ENCODE measurements at regions not wholly inside any gene's neighbourhood (a gene's known extent, or its start where the extent isn't known, plus 50 kb on each side); places are given as distances from the start of the nearest gene placed in this dataset.

DNA sequence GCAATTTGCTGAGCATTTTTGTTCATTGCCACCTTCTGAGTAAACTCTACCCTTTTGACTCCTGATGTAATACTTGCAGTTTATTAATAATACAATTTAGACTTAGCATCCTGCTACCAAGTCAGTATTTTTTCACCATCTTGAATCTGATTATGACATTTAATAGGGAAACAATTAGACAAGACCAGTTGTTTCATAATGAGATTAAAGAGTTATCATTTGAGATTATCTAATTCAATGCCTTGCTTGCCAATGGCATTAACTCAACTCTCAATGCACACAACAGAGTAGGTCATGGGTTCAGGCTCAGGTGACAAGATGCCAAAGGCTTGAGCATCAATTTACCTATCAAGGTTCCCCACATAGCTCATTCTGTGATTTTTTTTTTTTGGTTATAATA lies 488.4 kb downstream of the DISC1 start:
- DNase-seq: no peak

DNA sequence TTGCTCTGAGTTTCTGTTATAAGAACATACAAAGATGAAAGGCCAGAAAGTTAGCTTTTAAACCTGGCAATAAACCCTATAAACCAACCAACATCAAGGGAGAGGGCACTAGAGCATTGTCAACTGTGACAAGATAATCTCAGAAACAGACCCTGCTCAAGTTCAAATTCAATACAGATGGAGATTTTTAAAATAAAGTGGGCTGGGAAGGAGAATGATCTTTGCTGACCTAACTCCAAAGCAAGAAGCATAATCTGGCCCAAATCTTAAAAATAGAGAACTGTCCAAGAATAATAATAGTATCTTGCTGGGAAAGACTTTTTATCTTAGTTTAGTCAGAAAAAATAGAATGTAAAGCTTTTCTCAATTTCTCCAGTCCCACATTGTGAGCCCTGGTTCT lies 485.5 kb downstream of the DISC1 start:
- no peak for DNase-seq

DNA sequence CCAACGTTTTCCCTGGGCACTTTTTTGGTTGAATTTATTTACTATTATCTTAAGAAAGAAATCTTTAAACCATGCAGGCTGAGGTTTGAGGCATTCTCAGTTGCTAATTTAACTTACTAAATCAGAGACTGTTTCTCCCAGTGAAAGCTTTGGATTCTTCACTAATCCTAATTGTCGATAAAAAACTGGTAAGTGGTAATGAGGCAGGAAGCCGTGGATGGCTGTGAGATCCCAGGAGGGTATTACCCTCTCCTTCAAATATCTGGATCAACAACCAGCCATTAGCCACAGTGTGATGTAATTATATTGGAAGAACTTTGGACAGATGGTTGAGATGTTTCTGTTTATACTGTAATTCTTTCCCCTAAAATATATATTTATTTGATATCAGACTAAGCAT lies 485.0 kb downstream of the DISC1 start:
- no peak for DNase-seq

DNA sequence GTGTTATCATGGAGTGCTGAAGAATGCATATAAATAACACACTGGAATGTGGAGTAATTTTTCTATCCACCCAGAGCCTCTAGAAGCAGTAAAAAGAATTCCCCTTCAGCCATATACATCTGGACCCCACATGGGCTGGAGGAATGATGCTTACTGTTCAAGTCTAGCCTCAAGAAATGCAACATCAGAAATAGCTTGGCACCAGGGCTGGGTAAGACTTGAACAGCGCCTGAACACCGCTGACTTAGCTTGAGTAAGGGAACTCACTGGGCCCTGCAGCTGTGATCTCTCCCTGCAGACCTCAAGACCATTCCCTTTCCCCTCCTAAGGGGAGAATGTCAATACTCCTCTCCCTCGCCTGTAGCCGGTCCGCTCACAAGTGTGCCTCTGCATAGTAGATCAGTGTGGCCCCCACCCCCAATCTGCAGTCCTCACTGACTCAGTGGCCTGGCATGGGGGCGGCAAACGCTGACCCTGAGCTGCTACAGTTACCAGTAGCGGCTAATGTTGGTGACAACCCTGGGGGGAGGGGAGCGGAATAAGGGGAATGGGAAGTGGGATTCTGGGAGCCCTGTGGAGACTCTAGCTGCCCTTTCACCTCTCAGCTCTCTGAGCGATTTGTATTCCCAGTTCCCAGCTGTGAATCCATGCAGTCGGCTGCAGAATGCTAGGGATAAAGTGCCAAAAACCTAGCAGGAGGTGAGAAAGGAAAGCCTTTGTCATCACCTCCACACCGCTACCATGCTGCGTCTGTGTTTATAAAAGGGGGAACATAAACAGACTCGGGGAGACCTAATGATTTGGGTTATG lies 483.9 kb downstream of the DISC1 start:
- DNase-seq: no peak

DNA sequence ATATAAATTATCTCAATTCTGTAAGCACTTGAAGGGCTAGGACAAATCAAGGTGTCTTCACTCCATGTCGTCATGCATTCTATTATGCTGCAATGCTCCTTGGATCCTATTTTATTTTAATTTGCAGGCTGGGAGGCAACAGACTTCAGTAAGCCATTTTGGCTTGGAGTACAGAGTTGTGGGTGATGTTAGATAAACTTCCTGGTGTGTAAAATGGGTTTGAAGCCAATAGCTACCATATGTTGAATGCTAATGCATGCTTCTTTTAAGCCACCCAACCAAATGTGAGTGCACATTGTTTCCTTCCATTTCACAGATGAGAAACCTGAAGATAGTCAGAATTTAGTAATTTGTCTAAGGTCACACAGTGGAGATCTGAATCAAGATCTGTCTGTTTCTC lies 482.8 kb downstream of the DISC1 start:
- DNase-seq: no peak

DNA sequence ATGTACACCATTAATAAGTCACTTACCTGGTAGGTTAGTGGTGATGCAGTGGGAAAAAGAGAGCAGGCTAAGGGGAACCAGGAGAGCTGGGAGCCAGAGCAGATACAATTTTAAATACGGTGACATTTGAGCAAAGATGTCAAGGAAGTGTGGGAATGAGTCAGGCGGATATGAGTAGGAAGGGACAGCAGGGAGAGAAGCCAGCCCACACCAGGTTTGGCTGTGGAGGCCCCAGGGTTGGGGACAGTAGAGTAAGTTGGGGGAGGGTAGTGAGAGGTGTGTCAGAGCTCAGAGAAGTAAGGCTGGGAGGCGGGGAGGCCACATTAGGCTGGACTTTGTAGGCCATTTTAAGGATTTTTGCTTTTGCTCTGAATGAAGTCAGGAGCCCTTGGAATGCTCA lies 482.0 kb downstream of the DISC1 start:
- no peak for DNase-seq

DNA sequence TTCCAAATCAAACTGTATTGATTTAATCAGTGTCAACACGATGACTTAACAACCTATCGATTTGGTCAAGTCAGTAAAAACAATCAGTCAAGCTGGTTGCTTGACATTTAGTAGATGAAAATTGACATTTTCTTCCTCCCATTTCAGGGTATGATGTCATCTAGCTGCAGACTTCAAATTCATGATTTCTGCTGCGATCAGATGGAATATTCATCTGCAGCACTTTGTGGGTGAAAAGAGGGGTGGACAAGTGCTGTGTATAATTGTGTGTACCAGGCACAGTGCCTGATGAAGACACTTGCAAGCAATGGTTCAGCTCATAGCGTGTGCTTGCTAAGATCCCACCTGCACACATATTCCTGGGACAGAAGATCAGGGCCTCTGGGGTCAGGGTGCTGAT lies 479.8 kb downstream of the DISC1 start:
- DNase-seq: no peak

DNA sequence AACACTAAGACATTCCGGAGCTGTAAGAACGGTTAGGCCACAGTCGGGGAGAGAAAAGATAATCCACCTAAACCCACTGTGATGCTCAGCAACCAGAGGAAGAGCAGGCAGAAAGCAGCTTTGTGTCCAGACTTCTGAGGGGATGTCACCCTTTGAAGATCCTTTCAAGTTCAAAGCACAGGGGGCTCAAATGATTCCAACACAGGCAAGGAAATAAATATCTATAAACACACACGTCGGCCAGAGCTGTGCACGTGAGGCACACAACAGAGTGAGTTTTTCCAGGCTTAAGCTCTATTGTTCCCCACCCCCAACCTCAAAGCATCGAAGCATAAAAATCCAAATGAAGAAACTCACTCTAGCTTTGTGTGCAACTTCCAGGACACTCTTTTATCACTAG lies 479.0 kb downstream of the DISC1 start:
- no peak for DNase-seq

DNA sequence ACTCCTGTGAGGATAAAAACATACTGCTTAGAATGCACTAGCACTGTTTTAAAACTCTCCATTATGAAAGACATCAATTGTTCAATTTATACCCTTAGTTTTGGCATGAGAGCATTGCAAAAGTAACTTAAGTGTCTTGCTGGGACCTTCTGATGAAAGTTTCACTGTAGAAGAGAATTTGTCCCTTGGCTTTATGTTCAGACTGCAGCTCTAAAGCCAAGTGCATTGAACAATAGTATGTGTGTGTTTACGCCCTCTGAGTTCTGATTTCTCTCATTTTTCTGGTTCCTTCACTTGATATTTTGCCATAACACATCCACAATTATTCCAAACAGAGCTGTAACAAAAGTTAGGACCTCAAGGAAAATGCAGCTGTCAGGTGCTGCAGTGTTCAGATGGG lies 474.6 kb downstream of the DISC1 start:
- DNase-seq: no peak

DNA sequence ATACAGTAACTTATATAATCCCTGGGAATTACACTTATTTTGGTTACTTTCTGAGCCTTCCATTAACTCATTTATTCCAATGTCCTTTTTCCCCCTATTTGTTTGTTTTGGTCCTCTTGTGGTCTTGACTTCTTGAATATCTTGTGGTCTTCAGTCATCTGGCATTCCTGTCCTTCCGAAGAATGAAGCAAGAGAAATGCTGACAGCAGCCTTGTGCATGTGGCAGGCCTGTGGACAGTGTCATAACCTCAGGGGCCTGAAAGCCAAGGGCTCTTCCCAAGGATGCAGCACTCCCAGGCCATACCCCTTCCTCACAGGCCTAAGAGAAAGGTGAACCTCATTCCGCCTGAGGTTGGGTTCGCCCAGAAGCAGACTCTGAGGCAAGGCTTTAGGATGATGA lies 470.2 kb downstream of the DISC1 start:
- DNase-seq: no peak

Measured in CD4-positive, alpha-beta T cell treated with Interleukin-17A for 1 hour (primary cell).